AG04450 (cell line): ENCODE measurements at regions not wholly inside any gene's neighbourhood (a gene's known extent, or its start where the extent isn't known, plus 50 kb on each side); places are given as distances from the start of the nearest gene placed in this dataset.

Experiments used
- CTCF ChIA-PET: fragments of 300-600, 350-600 bp; formaldehyde crosslinking; extraction: SDS; loops from one replicate; lab custom pipeline; 2022; ENCODE audit warnings: antibody characterized with exemption, inconsistent platforms; lab: Charles Lee
- POLR2A ChIA-PET: fragments of 350-600 bp; formaldehyde crosslinking; extraction: SDS; loops from one replicate; lab custom pipeline; 2021; ENCODE audit warnings: antibody characterized with exemption, inconsistent platforms; lab: Yijun Ruan, JAX
- DNase-seq: peaks from one replicate; pipeline ENCODE4 v3.0.0-alpha.2; 2011; ENCODE audit warnings: low read depth, low spot score
- H3K27ac ChIP-seq: one replicate; pipeline ENCODE4 v1.5.1; 2012; ENCODE audit warnings: low read depth, low read length, control low read depth
- H3K27me3 ChIP-seq: one replicate; pipeline ENCODE4 v1.6.0; 2012; ENCODE audit warnings: low read length; ENCODE audit not compliant: control insufficient read depth, insufficient read depth
- H3K4me3 ChIP-seq: 2 replicates; pipeline ENCODE4 v1.5.1; 2011; ENCODE audit warnings: mild to moderate bottlenecking, low read depth, low read length, control low read depth
- H3K9me3 ChIP-seq: 2 replicates; pipeline ENCODE4 v1.5.1; 2012; ENCODE audit warnings: low read length; ENCODE audit not compliant: control insufficient read depth, insufficient read depth
- CTCF ChIP-seq: IDR thresholded peaks from 2 replicates; pipeline ENCODE4 v1.5.1; 2011; ENCODE audit warnings: low read depth, low read length, control low read depth, inconsistent platforms

- H3K27ac ChIP-seq, result no peak overlapping the region
- no peak for TF ChIP-seq CTCF
- H3K4me3 ChIP-seq, result no peak overlapping the region
- no peaks in the 10 kb centered on the region; the same call in 1 of the 2 replicates for H3K9me3 ChIP-seq
- no peak for DNase-seq
- ChIA-PET POLR2A (no interaction called here), CTCF (interaction anchor here (0.6 to 2.7 kb wide), 18 partner anchors 9 to 1783 kb away, joined by 3 to 18 read pairs (median 5); no protein-coding TSS in a partner anchor)
- peaks cover 43% of the 10 kb centered on the region for H3K27me3 ChIP-seq
These were observed 110.5 kb upstream of the THY1 start for GRCh38 chr11:119533462-119533861.

GRCh38 chr11:119532551-119532950 is 109.6 kb upstream of the THY1 start:
- Histone ChIP-seq H3K4me3 (no peak overlapping the region), H3K27ac (no peak overlapping the region), H3K9me3 (no peaks in the 10 kb centered on the region; the same call in 1 of the 2 replicates), H3K27me3 (peaks cover 44% of the 10 kb centered on the region)
- ChIA-PET POLR2A (no interaction called here), CTCF (interaction anchor here (2.1 kb wide), 1 partner anchor 13 kb away, joined by 5 read pairs; no protein-coding TSS in a partner anchor)
- DNase-seq, result no peak
- no peak for TF ChIP-seq CTCF

GRCh38 chr11:119531623-119532022 is 108.7 kb upstream of the THY1 start:
- no peak for TF ChIP-seq CTCF
- Histone ChIP-seq H3K4me3 (no peak overlapping the region), H3K27ac (no peak overlapping the region), H3K27me3 (peaks cover 43% of the 10 kb centered on the region), H3K9me3 (no peaks in the 10 kb centered on the region; the same call in 1 of the 2 replicates)
- ChIA-PET CTCF (no interaction called here), POLR2A (no interaction called here)
- no peak for DNase-seq

- ChIA-PET POLR2A (no interaction called here), CTCF (no interaction called here)
- Histone ChIP-seq H3K27ac (no peak overlapping the region), H3K27me3 (peaks cover 47% of the 10 kb centered on the region), H3K9me3 (no peaks in the 10 kb centered on the region; the same call in 1 of the 2 replicates), H3K4me3 (no peak overlapping the region)
- no peak for TF ChIP-seq CTCF
- DNase-seq, result no peak
These were observed 108.1 kb upstream of the THY1 start for GRCh38 chr11:119531056-119531455.

- no peak for TF ChIP-seq CTCF
- Histone ChIP-seq H3K27ac (no peak overlapping the region), H3K4me3 (no peak overlapping the region), H3K27me3 (peaks cover 52% of the 10 kb centered on the region), H3K9me3 (no peaks in the 10 kb centered on the region; the same call in 1 of the 2 replicates)
- POLR2A ChIA-PET, result no interaction called here
- no peak for DNase-seq
- CTCF ChIA-PET, result no interaction called here
These were observed 107.5 kb upstream of the THY1 start for GRCh38 chr11:119530509-119530908.
